VCaP (cell line): ENCODE measurements at regions not wholly inside any gene's neighbourhood (a gene's known extent, or its start where the extent isn't known, plus 50 kb on each side); places are given as distances from the start of the nearest gene placed in this dataset.

ENCODE experiments used
- H3K27ac ChIP-seq: fragments of 450-650 bp; 2 replicates; pipeline ENCODE4 v1.5.1; 2017
- CTCF ChIP-seq: fragments of 450-650 bp; conservative IDR thresholded peaks from 2 replicates; pipeline ENCODE4 v1.5.1; 2017; ENCODE audit warnings: mild to moderate bottlenecking, moderate library complexity

GRCh38 chr12:85683051-85683450, 153.2 kb downstream of the RASSF9 start:
- H3K27ac ChIP-seq = no peak overlapping the region
- TF ChIP-seq CTCF = no peak

GRCh38 chr12:85688837-85689236, 147.4 kb downstream of the RASSF9 start:
- no peak overlapping the region for H3K27ac ChIP-seq
- TF ChIP-seq CTCF = no peak

GRCh38 chr12:85690146-85690545, 146.1 kb downstream of the RASSF9 start:
- no peak for TF ChIP-seq CTCF
- no peak overlapping the region for H3K27ac ChIP-seq

- TF ChIP-seq CTCF = no peak
- no peak overlapping the region for H3K27ac ChIP-seq
Observed at GRCh38 chr12:85693093-85693665, 143.0 kb downstream of the RASSF9 start.

- no peak overlapping the region for H3K27ac ChIP-seq
- TF ChIP-seq CTCF = no peak
Observed at GRCh38 chr12:85695097-85695715, 141.0 kb downstream of the RASSF9 start.

- no peak for TF ChIP-seq CTCF
- H3K27ac ChIP-seq = no peak overlapping the region
Observed at GRCh38 chr12:85697003-85697402, 139.2 kb downstream of the RASSF9 start.

- TF ChIP-seq CTCF = no peak
- H3K27ac ChIP-seq = no peak overlapping the region
Observed at GRCh38 chr12:85698937-85699336, 137.3 kb downstream of the RASSF9 start.
